Tibial artery (tissue), 4 donors: ENCODE measurements at regions not wholly inside any gene's neighbourhood (a gene's known extent, or its start where the extent isn't known, plus 50 kb on each side); places are given as distances from the start of the nearest gene placed in this dataset.
"Not testable (repeated sequence)": the region's sequence is repeated elsewhere in the genome, so short reads cannot be mapped to it uniquely, and the experiment has no call there.

Experiments
- DNase-seq, 2 donors: peaks; one replicate each; pipeline ENCODE4 v3.0.0-alpha.2; 2019
- H3K27ac ChIP-seq, 2 donors: fragments of 200-600 bp; sonication (generic) in 1 of 2; 1 replicate in 1 of 2; 2 replicates in 1 of 2; pipeline ENCODE4 v1.5.1; 2018 to 2019; ENCODE audit warnings: mild to moderate bottlenecking in 1 of 2
- H3K27me3 ChIP-seq, 2 donors: fragments of 200-600 bp; sonication (generic) in 1 of 2; one replicate each; pipeline versions ENCODE4 v1.5.1 to v1.6.0; 2016 to 2019
- H3K36me3 ChIP-seq, 3 donors: fragments of 200-600 bp; sonication (generic) in 2 of 3; one replicate each; pipeline ENCODE4 v1.5.1; 2016 to 2019; ENCODE audit warnings: mild to moderate bottlenecking in 2 of 3
- H3K4me1 ChIP-seq, 4 donors: fragments of 200-600 bp; sonication (generic) in 2 of 4; 1 replicate in 3 of 4; 2 replicates in 1 of 4; pipeline ENCODE4 v1.5.1; 2016 to 2019
- H3K4me3 ChIP-seq, 2 donors: fragments of 200-600 bp; sonication (generic) in 1 of 2; 1 replicate in 1 of 2; 2 replicates in 1 of 2; pipeline ENCODE4 v1.5.1; 2018 to 2019; ENCODE audit warnings: mild to moderate bottlenecking in 2 of 2
- H3K9me3 ChIP-seq, 3 donors: fragments of 200-600 bp; sonication (generic) in 1 of 3; one replicate each; pipeline ENCODE4 v1.5.1; 2016 to 2019
- intact Hi-C: fragments of 100-400 bp; cut with DNase I; formaldehyde crosslinking; loops from one replicate; pipeline ENCODE4 v1.15.0; 2023; ENCODE audit warnings: low total_unique reads
- TF ChIP-seq, protein P1 (sequence below), 2 experiments: fragments of 200-600 bp in 1 of 2; fragments of 450-650 bp in 1 of 2; IDR thresholded peaks; one replicate each; pipeline ENCODE4 v1.5.1; 2017 to 2019; ENCODE audit warnings: antibody characterized with exemption in 2 of 2, mild to moderate bottlenecking in 1 of 2, moderate library complexity in 1 of 2

DNA sequence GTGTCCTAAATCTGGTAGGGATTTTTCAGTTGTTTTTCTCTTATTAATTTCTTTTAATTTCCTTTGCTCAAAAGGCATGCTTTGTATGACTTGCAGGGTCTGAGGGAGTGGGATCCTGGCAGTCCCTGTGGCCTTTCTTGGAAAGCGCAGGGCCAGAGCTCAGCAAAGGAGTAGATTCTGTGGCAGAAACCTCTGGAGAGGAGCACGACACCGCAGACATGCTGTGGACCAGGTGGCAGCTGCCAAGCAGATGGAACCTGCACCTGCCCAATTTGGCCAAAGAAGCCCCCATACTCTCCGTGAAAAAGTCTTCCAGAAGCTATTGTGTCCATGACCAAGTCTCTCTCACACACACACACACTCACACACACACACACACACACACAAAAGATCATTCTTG lies 78.9 kb upstream of the FGF3 start:
- Histone ChIP-seq H3K4me1 (peaks cover 0 to 9% (median 3%) of the 10 kb centered on the region in 4 donors), H3K9me3 (no peaks in the 10 kb centered on the region), H3K4me3 (no peak overlapping the region), H3K27me3 (peaks cover 0 to 10% of the 10 kb centered on the region in 2 donors), H3K36me3 (no peaks in the 10 kb centered on the region), H3K27ac (no peak overlapping the region)
- no peak for DNase-seq
- TF ChIP-seq, protein P1, sequence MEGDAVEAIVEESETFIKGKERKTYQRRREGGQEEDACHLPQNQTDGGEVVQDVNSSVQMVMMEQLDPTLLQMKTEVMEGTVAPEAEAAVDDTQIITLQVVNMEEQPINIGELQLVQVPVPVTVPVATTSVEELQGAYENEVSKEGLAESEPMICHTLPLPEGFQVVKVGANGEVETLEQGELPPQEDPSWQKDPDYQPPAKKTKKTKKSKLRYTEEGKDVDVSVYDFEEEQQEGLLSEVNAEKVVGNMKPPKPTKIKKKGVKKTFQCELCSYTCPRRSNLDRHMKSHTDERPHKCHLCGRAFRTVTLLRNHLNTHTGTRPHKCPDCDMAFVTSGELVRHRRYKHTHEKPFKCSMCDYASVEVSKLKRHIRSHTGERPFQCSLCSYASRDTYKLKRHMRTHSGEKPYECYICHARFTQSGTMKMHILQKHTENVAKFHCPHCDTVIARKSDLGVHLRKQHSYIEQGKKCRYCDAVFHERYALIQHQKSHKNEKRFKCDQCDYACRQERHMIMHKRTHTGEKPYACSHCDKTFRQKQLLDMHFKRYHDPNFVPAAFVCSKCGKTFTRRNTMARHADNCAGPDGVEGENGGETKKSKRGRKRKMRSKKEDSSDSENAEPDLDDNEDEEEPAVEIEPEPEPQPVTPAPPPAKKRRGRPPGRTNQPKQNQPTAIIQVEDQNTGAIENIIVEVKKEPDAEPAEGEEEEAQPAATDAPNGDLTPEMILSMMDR (IDR thresholded peaks at IDR 0.05), result no peak
- intact Hi-C loops, result no loop called here

DNA sequence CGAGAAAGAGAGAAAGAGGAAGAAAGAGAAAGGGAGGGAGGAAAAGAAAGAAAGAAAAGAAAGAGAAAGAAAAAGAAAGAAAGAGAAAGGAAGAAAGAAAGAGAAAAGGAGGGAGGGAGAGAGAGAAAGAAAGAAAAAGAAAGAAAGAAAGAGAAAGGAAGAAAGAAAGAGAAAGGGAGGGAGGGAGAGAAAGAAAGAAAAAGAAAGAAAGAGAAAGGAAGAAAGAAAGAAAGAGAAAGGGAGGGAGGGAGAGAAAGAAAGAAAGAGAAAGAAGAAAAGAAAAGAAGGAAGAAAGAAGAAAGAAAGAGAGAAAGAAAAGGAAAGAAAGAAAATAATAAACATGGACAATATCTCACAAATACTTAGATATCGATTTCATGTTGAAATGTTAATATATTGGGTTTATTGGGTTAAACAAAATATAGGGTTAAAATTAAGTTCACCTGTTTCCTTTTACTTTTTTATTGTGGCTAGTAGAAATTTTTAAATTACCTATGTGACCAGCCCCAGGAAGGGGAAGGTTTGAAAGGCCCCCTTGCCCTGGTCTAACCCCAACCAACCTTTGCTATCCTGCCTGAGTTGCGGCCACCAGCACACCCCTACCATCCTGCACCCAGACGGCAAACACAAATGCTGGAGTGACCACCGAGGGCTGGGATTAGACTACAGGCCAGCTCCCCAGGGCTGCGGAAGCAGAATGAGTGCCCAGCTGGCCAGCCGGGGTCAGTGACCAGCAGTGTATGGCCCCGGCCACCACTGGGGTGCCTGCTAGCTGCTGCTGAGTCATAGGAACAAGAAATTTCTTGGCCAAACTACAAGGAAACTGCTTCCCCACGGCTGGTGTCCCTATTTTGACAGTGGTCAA lies 81.0 kb upstream of the FGF3 start:
- intact Hi-C loops, result no loop called here
- DNase-seq, result no peak
- peaks cover 0 to 9% (median 3%) of the 10 kb centered on the region in 4 donors for H3K4me1 ChIP-seq
- H3K9me3 ChIP-seq, result no peaks in the 10 kb centered on the region
- TF ChIP-seq, protein P1 (IDR thresholded peaks at IDR 0.05), result no peak
- peaks cover 0 to 7% of the 10 kb centered on the region in 2 donors for H3K27me3 ChIP-seq
- no peak overlapping the region for H3K4me3 ChIP-seq
- H3K36me3 ChIP-seq, result no peaks in the 10 kb centered on the region
- H3K27ac ChIP-seq, result no peak overlapping the region

DNA sequence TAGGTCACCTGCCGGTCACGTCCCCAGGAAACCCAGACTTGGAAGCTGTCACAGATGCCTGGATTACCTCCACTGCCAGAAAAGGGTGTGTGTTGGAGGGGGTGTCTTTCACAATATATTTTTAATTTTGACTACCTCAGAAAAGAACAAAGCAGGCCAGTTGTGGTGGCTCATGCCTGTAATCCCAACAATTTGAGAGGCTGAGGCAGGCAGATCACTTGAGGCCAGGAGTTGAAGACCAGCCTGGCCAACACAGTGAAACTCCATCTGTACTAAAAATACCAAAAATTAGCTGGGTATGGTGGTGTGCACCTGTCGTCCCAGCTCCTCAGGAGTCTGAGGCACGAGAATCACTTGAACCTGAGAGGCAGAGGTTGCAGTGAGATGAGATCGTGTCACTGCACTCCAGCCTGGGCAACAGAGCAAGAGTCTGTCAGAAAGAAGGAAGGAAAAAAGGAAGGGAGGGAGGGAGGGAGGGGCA lies 81.6 kb upstream of the FGF3 start:
- DNase-seq, intact Hi-C loops, H3K27ac ChIP-seq, H3K9me3 ChIP-seq, H3K4me3 ChIP-seq, H3K36me3 ChIP-seq, H3K4me1 ChIP-seq: not testable (repeated sequence)
- peaks cover 0 to 11% of the 10 kb centered on the region in 2 donors for H3K27me3 ChIP-seq

DNA sequence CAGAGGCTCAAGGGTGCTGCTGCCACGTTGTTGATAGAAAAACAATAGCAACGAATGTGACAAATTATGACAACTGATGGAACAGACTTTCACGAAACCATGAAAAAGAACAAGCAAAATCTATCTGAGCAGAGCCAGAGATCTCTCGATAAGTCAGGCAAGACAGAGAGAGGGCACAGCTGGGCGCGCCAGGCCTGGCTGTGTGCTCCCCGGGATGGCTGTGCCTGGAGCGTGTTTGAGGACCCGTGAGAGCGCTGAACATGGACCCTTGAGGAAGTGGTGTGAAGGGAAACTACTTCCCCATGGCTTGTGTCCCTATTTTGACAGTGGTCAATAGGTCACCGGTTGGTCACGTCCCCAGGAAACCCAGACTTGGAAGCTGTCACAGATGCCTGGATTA lies 83.1 kb upstream of the FGF3 start:
- Histone ChIP-seq H3K4me1 (peaks cover 0 to 9% (median 3%) of the 10 kb centered on the region in 4 donors), H3K4me3 (no peak overlapping the region), H3K9me3 (no peaks in the 10 kb centered on the region), H3K27me3 (peaks cover 0 to 17% of the 10 kb centered on the region in 2 donors), H3K36me3 (no peaks in the 10 kb centered on the region), H3K27ac (no peak overlapping the region)
- intact Hi-C loops, result no loop called here
- no peak for DNase-seq
- TF ChIP-seq, protein P1 (IDR thresholded peaks at IDR 0.05), result no peak

DNA sequence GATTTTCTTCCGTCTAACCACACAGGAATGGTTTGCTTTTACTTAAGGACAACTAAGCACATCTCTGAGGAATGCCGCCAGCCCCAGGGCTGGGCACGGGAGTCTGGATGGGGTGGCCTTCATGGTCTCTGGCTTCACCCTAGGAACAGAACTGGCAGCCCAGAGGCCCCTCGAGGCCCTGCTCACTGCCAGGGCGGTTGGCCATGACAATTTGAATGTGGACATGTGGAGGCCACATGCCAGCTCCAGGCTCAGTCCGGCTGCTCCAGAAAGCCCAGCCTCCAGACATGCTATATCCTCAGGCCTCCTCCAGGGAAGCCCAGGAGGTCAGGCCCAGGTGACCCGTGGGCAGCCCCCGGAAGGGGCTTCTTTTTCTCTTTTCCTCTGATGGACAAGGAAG lies 84.0 kb upstream of the FGF3 start:
- no peaks in the 10 kb centered on the region for H3K9me3 ChIP-seq
- H3K4me1 ChIP-seq, result peaks cover 0 to 9% (median 3%) of the 10 kb centered on the region in 4 donors
- TF ChIP-seq, protein P1 (IDR thresholded peaks at IDR 0.05), result no peak
- intact Hi-C loops, result no loop called here
- H3K27me3 ChIP-seq, result peaks cover 0 to 17% of the 10 kb centered on the region in 2 donors
- DNase-seq, result no peak
- H3K36me3 ChIP-seq, result no peaks in the 10 kb centered on the region
- no peak overlapping the region for H3K27ac ChIP-seq
- no peak overlapping the region for H3K4me3 ChIP-seq
